MM.1S (cell line): ENCODE measurements at regions not wholly inside any gene's neighbourhood (a gene's known extent, or its start where the extent isn't known, plus 50 kb on each side); places are given as distances from the start of the nearest gene placed in this dataset.

ENCODE experiments used
- DNase-seq: peaks from one replicate; pipeline ENCODE4 v3.0.0-alpha.2; 2015
- H2AFZ ChIP-seq: fragments of 300-600 bp; sonication (generic); 2 replicates; pipeline ENCODE4 v1.6.0; 2016; ENCODE audit warnings: antibody characterized with exemption, low read length
- H3F3A ChIP-seq: fragments of 300-600 bp; sonication (generic); 2 replicates; pipeline ENCODE4 v1.6.1; 2016; ENCODE audit warnings: mild to moderate bottlenecking, antibody characterized with exemption, low read length, moderate library complexity, mixed read lengths; ENCODE audit not compliant: insufficient read depth
- H3K27ac ChIP-seq: fragments of 300-600 bp; sonication (generic); 2 replicates; pipeline ENCODE4 v1.5.1; 2016; ENCODE audit warnings: mild to moderate bottlenecking, low read length
- H3K27me3 ChIP-seq: fragments of 300-600 bp; sonication (generic); replicated peaks from 2 replicates; pipeline ENCODE4 v1.6.0; 2016; ENCODE audit warnings: low read length; ENCODE audit not compliant: insufficient read depth
- H3K36me3 ChIP-seq: fragments of 300-600 bp; sonication (generic); replicated peaks from 2 replicates; pipeline ENCODE4 v1.6.1; 2016; ENCODE audit warnings: mild to moderate bottlenecking, low read length, mixed read lengths; ENCODE audit not compliant: insufficient read depth
- H3K4me1 ChIP-seq: fragments of 300-600 bp; sonication (generic); 2 replicates; pipeline ENCODE4 v1.6.1; 2016; ENCODE audit warnings: low read length, mixed read lengths
- H3K4me2 ChIP-seq: fragments of 300-600 bp; sonication (generic); 2 replicates; pipeline ENCODE4 v1.6.0; 2016; ENCODE audit warnings: low read depth, low read length
- H3K4me3 ChIP-seq: fragments of 300-600 bp; sonication (generic); 2 replicates; pipeline ENCODE4 v1.5.1; 2016; ENCODE audit warnings: low read length, mixed read lengths
- H3K79me2 ChIP-seq: fragments of 300-600 bp; sonication (generic); 2 replicates; pipeline ENCODE4 v1.6.1; 2016; ENCODE audit warnings: mixed run types, low read length, mixed read lengths
- H3K9ac ChIP-seq: fragments of 300-600 bp; sonication (generic); 2 replicates; pipeline ENCODE4 v1.6.1; 2016; ENCODE audit warnings: low read length, mixed read lengths
- H3K9me2 ChIP-seq: fragments of 300-600 bp; sonication (generic); replicated peaks from 2 replicates; pipeline ENCODE4 v1.6.1; 2016; ENCODE audit warnings: mild to moderate bottlenecking, low read length, mixed read lengths; ENCODE audit not compliant: insufficient read depth
- H3K9me3 ChIP-seq: fragments of 300-600 bp; sonication (generic); replicated peaks from 2 replicates; pipeline ENCODE4 v1.6.1; 2016; ENCODE audit warnings: mild to moderate bottlenecking, low read length, mixed read lengths; ENCODE audit not compliant: insufficient read depth
- H4K20me1 ChIP-seq: fragments of 300-600 bp; sonication (generic); 2 replicates; pipeline ENCODE4 v1.6.1; 2016; ENCODE audit warnings: mild to moderate bottlenecking, low read length, moderate library complexity, mixed read lengths; ENCODE audit not compliant: insufficient read depth
- CTCF ChIP-seq: fragments of 300-600 bp; sonication (generic); IDR thresholded peaks from 2 replicates; pipeline ENCODE4 v1.5.1; 2016; ENCODE audit warnings: antibody characterized with exemption, low read length, mixed read lengths
- EZH2 ChIP-seq: fragments of 300-600 bp; sonication (generic); optimal IDR thresholded peaks from 2 replicates; pipeline ENCODE3; 2017; ENCODE audit warnings: low read depth, mild to moderate bottlenecking, antibody characterized with exemption, low read length, mixed read lengths
- EZH2phosphoT487 ChIP-seq: fragments of 300-600 bp; sonication (generic); IDR thresholded peaks from 2 replicates; pipeline ENCODE4 v1.6.1; 2018; ENCODE audit warnings: antibody characterized with exemption, low read length

GRCh38 chr16:85350973-85351372, 238.7 kb upstream of the CIBAR2 start:
- Histone ChIP-seq H3K27me3 (peaks cover 70% of the 10 kb centered on the region), H3K9ac (no peak overlapping the region), H3K36me3 (no peaks in the 10 kb centered on the region), H3K4me2 (no peak overlapping the region), H3K9me3 (no peaks in the 10 kb centered on the region), H2AFZ (no peak overlapping the region), H3F3A (no peaks in the 10 kb centered on the region), H3K9me2 (no peaks in the 10 kb centered on the region), H3K27ac (no peak overlapping the region), H3K4me3 (no peak overlapping the region), H4K20me1 (no peaks in the 10 kb centered on the region), H3K4me1 (no peaks in the 10 kb centered on the region), H3K79me2 (no peaks in the 10 kb centered on the region)
- no peak for DNase-seq
- TF ChIP-seq EZH2phosphoT487 (no peak), CTCF (no peak), EZH2 (no peak)

GRCh38 chr16:85353013-85353412, 240.7 kb upstream of the CIBAR2 start:
- Histone ChIP-seq H4K20me1 (no peaks in the 10 kb centered on the region), H3K79me2 (no peaks in the 10 kb centered on the region), H3K27me3 (peaks cover 69% of the 10 kb centered on the region), H3K9me3 (no peaks in the 10 kb centered on the region), H3K36me3 (no peaks in the 10 kb centered on the region), H3K9me2 (no peaks in the 10 kb centered on the region), H3F3A (no peaks in the 10 kb centered on the region), H3K4me3 (no peak overlapping the region), H3K27ac (no peak overlapping the region), H2AFZ (no peak overlapping the region), H3K4me1 (no peaks in the 10 kb centered on the region), H3K4me2 (no peak overlapping the region), H3K9ac (no peak overlapping the region)
- no peak for TF ChIP-seq EZH2
- TF ChIP-seq CTCF, result no peak
- TF ChIP-seq EZH2phosphoT487, result no peak
- DNase-seq, result no peak

GRCh38 chr16:85353839-85354685, 241.8 kb upstream of the CIBAR2 start:
- no peaks in the 10 kb centered on the region for H3K36me3 ChIP-seq
- H4K20me1 ChIP-seq, result no peaks in the 10 kb centered on the region
- H3K9me2 ChIP-seq, result no peaks in the 10 kb centered on the region
- TF ChIP-seq EZH2phosphoT487 (no peak), CTCF (no peak), EZH2 (no peak)
- no peak overlapping the region for H3K4me2 ChIP-seq
- no peaks in the 10 kb centered on the region for H3K9me3 ChIP-seq
- no peak overlapping the region for H3K4me3 ChIP-seq
- no peak overlapping the region for H2AFZ ChIP-seq
- peaks cover 65% of the 10 kb centered on the region for H3K27me3 ChIP-seq
- H3K9ac ChIP-seq, result no peak overlapping the region
- no peak overlapping the region for H3K27ac ChIP-seq
- H3K79me2 ChIP-seq, result no peaks in the 10 kb centered on the region
- no peaks in the 10 kb centered on the region for H3F3A ChIP-seq
- H3K4me1 ChIP-seq, result no peaks in the 10 kb centered on the region
- DNase-seq, result no peak
